ENCODE measurements at regions not wholly inside any gene's neighbourhood (a gene's known extent, or its start where the extent isn't known, plus 50 kb on each side); places are given as distances from the start of the nearest gene placed in this dataset.

DNA sequence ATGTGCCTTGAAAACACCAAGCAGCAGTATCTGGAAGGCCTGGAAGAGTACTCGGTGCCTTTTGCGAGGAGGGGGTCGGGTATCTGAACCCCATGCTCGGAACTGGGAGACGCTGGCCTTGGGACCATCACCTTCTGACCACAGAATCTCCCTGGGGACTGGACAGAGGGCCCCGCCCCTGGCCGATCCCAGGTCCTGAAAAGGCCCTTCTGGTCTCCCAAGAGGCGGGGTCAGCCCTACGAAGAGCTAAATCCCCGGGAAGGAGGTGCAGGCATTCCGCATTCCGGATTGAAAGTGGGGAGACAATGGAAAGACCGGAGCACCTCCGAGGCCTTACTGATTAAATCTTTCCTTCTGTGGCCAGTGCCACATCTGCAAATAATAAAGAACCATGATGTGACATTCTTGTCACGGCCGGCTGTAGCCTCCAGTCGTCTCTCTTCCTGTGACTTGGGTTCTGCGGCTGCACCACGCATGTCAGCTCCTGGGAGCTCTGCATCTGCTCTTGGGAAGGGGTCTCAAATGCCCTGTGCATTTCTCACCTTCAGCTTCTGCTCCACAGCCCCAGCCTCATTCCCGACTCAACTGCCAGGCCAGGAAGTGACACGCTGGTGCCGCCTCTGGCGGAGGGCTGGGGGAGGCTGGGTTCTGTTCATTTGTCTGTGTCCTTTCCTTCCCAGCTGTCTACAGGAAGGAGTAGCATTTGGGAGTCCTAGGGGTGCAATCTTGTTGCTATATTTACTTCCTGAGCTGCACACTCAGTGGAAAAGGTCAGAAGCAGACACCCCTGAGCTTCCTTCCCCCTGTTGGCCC, 173.5 kb downstream of the KLF13 start:
- Histone ChIP-seq H3K27ac (peak overlapping the region in 2 of 4 donors; percentile 25 to 29), H3K4me1 (peaks cover 0 to 4% (median 0%) of the 10 kb centered on the region in 3 donors), H3K9me3 (no peaks in the 10 kb centered on the region), H3K27me3 (no peaks in the 10 kb centered on the region), H3K36me3 (no peaks in the 10 kb centered on the region), H3K4me3 (no peak overlapping the region)
- intact Hi-C loops (cut with DNase I), result no loop called here
- 65 to 83% methylated on average over 15 to 16 of the region's 23 CpGs for WGBS, 2 donors
- DNase-seq, result no peak
- TF ChIP-seq POLR2A (IDR thresholded peaks at IDR 0.05), result no peak
- TF ChIP-seq, protein P1, sequence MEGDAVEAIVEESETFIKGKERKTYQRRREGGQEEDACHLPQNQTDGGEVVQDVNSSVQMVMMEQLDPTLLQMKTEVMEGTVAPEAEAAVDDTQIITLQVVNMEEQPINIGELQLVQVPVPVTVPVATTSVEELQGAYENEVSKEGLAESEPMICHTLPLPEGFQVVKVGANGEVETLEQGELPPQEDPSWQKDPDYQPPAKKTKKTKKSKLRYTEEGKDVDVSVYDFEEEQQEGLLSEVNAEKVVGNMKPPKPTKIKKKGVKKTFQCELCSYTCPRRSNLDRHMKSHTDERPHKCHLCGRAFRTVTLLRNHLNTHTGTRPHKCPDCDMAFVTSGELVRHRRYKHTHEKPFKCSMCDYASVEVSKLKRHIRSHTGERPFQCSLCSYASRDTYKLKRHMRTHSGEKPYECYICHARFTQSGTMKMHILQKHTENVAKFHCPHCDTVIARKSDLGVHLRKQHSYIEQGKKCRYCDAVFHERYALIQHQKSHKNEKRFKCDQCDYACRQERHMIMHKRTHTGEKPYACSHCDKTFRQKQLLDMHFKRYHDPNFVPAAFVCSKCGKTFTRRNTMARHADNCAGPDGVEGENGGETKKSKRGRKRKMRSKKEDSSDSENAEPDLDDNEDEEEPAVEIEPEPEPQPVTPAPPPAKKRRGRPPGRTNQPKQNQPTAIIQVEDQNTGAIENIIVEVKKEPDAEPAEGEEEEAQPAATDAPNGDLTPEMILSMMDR (IDR thresholded peaks at IDR 0.05), result no peak

DNA sequence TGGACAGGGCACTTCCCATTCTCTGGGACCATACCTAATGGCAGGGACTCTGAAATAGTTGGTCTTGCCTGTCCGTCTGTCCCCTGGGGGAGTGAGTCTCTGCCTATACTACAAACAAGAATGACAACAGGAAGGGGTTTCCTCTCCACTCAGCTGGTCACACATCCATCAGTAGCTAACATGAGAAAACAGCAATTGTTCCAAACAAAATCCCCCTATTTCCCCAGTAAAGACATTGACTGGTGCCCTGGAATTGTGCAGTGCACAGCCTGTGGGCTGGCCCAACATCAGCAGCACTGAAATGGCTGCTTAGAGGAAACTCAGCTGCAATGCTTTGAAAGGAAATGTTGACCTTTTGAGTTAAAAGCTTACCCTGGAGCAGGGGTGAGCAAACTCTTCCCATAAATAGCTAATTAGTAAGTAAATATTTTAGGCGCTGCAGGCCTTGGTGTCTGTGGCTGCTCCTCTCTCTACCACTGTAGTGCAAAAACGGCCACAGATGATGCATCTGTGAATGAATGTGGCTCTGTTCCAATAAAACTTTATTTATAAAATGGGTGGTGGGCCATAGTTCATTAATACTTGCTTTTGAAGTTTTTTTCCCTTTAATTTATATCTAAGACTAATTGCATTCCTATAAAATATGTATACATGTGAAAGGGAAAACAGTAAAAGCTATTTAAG, 174.3 kb downstream of the KLF13 start:
- Histone ChIP-seq H3K4me1 (peaks cover 0 to 4% (median 0%) of the 10 kb centered on the region in 3 donors), H3K4me3 (no peak overlapping the region), H3K27ac (peak overlapping the region in 2 of 4 donors; percentile 25 to 29), H3K36me3 (no peaks in the 10 kb centered on the region), H3K27me3 (no peaks in the 10 kb centered on the region), H3K9me3 (no peaks in the 10 kb centered on the region)
- no peak for DNase-seq
- no peak for TF ChIP-seq POLR2A (IDR thresholded peaks at IDR 0.05)
- TF ChIP-seq, protein P1 (IDR thresholded peaks at IDR 0.05), result no peak
- WGBS, 2 donors, result 51 to 75% methylated on average over 2 to 3 of the region's 3 CpGs
- intact Hi-C loops (cut with DNase I), result no loop called here

DNA sequence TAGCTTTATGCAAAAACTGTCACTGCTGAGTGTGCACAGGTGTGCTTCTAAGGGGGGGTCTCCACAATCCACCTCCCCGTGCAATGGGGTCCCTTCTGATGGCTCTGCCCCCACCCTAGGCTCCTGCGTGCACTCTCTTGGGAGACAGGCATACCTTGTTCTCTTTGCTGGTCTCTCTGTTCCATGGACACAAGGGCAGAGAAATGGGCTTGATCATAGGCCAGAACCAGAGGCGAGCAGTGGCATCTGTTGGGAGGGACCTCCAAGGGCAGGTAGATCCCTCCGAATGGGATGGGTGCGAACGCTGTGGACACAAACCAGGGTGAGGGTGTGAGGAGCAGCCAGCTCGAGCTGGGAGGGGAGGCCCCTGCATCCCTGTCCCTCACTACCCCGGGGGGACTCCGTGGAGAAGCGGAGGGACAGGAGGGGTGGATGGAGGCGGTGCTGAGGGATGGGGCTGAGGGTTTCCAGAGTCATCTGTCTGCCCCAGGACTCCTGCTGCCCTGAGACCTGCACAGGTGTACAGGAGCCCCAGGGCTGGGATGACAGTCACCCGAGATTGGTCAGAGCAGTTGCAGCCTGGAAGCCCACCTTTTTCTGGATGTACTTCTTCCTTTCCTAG, 175.0 kb downstream of the KLF13 start:
- DNase-seq, result no peak
- H3K9me3 ChIP-seq, result no peaks in the 10 kb centered on the region
- intact Hi-C loops (cut with DNase I), result no loop called here

DNA sequence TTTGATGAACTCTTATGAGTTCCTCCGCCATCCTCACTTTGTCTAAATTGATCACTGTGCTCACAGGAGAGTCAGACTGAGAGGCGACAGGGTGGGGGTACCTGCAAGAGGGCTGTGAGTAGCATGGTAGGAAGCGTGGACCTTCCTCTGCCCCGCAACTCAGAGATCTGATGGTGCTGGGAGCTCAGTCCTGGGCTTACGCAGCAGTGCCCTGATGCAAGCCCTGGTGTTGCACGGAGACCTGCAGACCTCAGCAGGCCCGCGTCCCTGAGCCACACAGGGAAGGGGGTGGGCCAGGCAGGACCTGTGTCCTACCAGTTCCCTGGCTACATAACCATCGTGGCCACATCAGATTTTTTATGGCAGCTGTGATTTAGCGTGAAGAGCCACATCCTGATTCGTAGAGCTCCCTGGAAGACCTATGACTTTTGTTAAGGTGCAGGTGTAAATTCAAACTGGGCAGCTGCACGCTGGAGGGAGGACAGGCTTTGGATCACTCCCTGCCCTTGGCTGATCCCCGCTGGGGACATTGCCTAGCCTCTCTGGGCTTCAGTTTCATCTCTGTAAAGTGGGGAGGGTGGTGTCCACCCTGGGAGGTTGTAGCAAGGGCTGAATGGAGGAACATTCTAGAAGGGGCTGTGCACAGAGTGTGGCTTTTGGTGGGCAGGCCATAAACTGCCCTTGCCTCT, 176.1 kb downstream of the KLF13 start:
- H3K4me3 ChIP-seq, result no peak overlapping the region
- no peak overlapping the region for H3K27ac ChIP-seq
- no peaks in the 10 kb centered on the region for H3K36me3 ChIP-seq
- WGBS, 2 donors, result 91 to 93% methylated on average over 7 to 8 of the region's 13 CpGs
- intact Hi-C loops (cut with DNase I), result no loop called here
- no peak for TF ChIP-seq POLR2A (IDR thresholded peaks at IDR 0.05)
- TF ChIP-seq, protein P1 (IDR thresholded peaks at IDR 0.05), result no peak
- H3K9me3 ChIP-seq, result no peaks in the 10 kb centered on the region
- DNase-seq, result no peak
- H3K4me1 ChIP-seq, result peaks cover 0 to 4% (median 0%) of the 10 kb centered on the region in 3 donors
- no peaks in the 10 kb centered on the region for H3K27me3 ChIP-seq

More for the DNA sequence above, 175.0 kb downstream of the KLF13 start:
- Histone ChIP-seq H3K4me3 (no peak overlapping the region), H3K27me3 (no peaks in the 10 kb centered on the region), H3K36me3 (no peaks in the 10 kb centered on the region), H3K27ac (no peak overlapping the region), H3K4me1 (peaks cover 0 to 4% (median 0%) of the 10 kb centered on the region in 3 donors)
- TF ChIP-seq, protein P1 (IDR thresholded peaks at IDR 0.05), result no peak
- no peak for TF ChIP-seq POLR2A (IDR thresholded peaks at IDR 0.05)
- whole genome bisulfite sequencing, 2 donors, result 72 to 86% methylated on average over 7 to 12 of the region's 12 CpGs
